ENCODE measurements at regions not wholly inside any gene's neighbourhood (a gene's known extent, or its start where the extent isn't known, plus 50 kb on each side); places are given as distances from the start of the nearest gene placed in this dataset.

DNA sequence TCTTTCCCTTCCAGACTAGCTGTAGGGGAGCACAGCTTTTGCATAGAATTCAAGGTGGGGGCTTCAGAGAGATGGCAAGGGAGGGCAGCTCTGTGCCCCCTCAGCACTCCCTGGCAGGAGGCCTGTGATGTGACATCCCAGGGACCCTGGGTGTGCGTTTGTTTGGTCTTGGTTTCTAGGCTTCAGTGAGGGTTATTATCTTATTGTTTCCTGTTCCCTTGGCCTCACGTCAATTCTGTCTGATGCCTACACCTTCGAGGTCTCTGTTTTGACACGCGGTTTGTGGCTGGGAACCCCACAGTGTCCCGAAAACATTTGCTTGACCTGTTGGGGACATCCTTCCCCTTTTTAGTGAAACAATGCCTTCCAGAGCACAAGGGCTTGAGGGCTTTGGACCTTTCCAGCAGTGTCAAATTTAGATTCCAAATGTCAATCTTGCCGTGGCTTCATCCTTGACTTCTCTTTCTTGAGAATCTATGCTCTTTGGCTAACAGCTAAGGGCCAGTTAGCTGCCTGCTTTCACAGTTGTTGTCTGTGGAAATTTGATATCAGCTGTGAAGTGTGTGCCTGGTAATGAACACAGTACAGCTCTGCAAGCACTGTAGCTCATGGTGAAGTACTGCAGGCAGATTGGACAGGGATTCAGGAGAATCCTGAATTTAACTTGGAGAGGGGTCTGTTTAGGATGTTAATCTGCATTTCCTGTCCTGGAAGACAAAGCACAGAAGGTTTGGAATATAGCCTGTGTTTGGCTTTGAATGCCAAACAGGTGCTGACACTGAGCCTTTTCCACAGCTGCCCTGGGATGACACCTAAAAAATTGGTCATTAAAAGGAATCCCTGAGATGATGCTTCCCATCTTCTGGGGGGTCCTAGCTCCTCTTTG is 108.2 kb upstream of the CXCR4 start:
- DNase-seq (no peak), FAIRE-seq (no peak)
- H3K36me3 ChIP-seq (ENCODE audit: control insufficient read depth in 2 of 3, insufficient read depth in 3 of 3, low read length in 3 of 3) = no peaks in the 10 kb centered on the region
- intact Hi-C loops (cut with DNase I) = no loop called here
- H3K4me3 ChIP-seq (ENCODE audit: low read length in 3 of 3) = no peak overlapping the region
- no peak overlapping the region for H3K9ac ChIP-seq (ENCODE audit: low read length in 3 of 3)
- TF ChIP-seq, protein P1, sequence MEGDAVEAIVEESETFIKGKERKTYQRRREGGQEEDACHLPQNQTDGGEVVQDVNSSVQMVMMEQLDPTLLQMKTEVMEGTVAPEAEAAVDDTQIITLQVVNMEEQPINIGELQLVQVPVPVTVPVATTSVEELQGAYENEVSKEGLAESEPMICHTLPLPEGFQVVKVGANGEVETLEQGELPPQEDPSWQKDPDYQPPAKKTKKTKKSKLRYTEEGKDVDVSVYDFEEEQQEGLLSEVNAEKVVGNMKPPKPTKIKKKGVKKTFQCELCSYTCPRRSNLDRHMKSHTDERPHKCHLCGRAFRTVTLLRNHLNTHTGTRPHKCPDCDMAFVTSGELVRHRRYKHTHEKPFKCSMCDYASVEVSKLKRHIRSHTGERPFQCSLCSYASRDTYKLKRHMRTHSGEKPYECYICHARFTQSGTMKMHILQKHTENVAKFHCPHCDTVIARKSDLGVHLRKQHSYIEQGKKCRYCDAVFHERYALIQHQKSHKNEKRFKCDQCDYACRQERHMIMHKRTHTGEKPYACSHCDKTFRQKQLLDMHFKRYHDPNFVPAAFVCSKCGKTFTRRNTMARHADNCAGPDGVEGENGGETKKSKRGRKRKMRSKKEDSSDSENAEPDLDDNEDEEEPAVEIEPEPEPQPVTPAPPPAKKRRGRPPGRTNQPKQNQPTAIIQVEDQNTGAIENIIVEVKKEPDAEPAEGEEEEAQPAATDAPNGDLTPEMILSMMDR (IDR thresholded peaks at IDR 0.05; ENCODE audit: borderline replicate concordance, extremely low read depth, insufficient read depth) = no peak
- H3K27ac ChIP-seq (ENCODE audit: low read depth in 2 of 2, low read length in 2 of 2) = no peak overlapping the region
- H3K27me3 ChIP-seq (ENCODE audit: control insufficient read depth, insufficient read depth, low read length) = no peaks in the 10 kb centered on the region
- H3K9me3 ChIP-seq (ENCODE audit: control insufficient read depth in 2 of 3, insufficient read depth in 1 of 3, low read length in 3 of 3) = no peaks in the 10 kb centered on the region
- H3K4me1 ChIP-seq (ENCODE audit: control insufficient read depth in 2 of 3, insufficient read depth in 2 of 3, low read depth in 1 of 3, low read length in 3 of 3) = no peaks in the 10 kb centered on the region

DNA sequence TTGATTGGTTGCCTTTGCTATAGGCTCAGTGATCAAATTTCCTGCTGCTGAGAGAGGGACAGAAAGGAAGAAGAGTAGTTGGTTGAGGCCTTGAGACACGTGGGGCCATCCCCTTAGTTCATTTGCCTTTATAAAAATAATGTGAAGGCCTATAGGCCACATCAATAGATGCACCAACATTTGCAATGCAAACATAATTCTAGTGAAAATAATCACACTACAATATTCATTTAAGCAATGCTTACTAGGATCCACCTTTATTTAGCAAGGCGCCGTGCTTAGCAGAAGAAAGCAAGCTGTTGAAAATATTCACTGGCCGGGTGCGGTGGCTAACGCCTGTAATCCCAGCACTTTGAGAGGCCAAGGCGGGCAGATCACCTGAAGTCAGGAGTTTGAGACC is 105.3 kb upstream of the CXCR4 start:
- TF ChIP-seq, protein P1 (IDR thresholded peaks at IDR 0.05; ENCODE audit: borderline replicate concordance, extremely low read depth, insufficient read depth) = no peak
- DNase-seq = no peak
- Histone ChIP-seq H3K9me3 (ENCODE audit: control insufficient read depth in 2 of 3, insufficient read depth in 1 of 3, low read length in 3 of 3) (no peaks in the 10 kb centered on the region), H3K4me3 (ENCODE audit: low read length in 3 of 3) (no peak overlapping the region), H3K36me3 (ENCODE audit: control insufficient read depth in 2 of 3, insufficient read depth in 3 of 3, low read length in 3 of 3) (no peaks in the 10 kb centered on the region), H3K4me1 (ENCODE audit: control insufficient read depth in 2 of 3, insufficient read depth in 2 of 3, low read depth in 1 of 3, low read length in 3 of 3) (no peaks in the 10 kb centered on the region), H3K9ac (ENCODE audit: low read length in 3 of 3) (no peak overlapping the region), H3K27ac (ENCODE audit: low read depth in 2 of 2, low read length in 2 of 2) (no peak overlapping the region), H3K27me3 (ENCODE audit: control insufficient read depth, insufficient read depth, low read length) (no peaks in the 10 kb centered on the region)
- no peak for FAIRE-seq
- intact Hi-C loops (cut with DNase I) = no loop called here

DNA sequence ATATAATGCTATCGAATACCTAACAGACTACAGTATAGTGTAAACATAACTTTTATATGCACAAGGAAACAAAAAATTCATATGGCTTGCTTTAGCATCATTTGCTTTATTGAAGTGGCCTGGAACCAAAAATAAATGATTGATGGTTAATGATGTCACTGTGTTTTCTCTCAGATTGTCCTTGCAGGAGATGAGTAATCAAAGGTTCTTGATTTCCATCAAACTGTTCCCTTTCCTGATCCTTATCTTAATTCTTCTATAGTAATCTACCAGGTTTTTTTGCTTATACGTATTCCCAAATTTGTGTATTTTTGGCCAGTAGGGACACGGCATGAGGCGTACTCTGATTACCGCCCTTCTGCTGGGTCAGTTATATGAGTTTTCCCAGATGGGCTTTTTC is 104.9 kb upstream of the CXCR4 start:
- H3K27me3 ChIP-seq (ENCODE audit: control insufficient read depth, insufficient read depth, low read length) = no peaks in the 10 kb centered on the region
- FAIRE-seq (no peak), DNase-seq (no peak)
- H3K9me3 ChIP-seq (ENCODE audit: control insufficient read depth in 2 of 3, insufficient read depth in 1 of 3, low read length in 3 of 3) = no peaks in the 10 kb centered on the region
- TF ChIP-seq, protein P1 (IDR thresholded peaks at IDR 0.05; ENCODE audit: borderline replicate concordance, extremely low read depth, insufficient read depth) = no peak
- intact Hi-C loops (cut with DNase I) = no loop called here
- H3K9ac ChIP-seq (ENCODE audit: low read length in 3 of 3) = no peak overlapping the region
- no peaks in the 10 kb centered on the region for H3K36me3 ChIP-seq (ENCODE audit: control insufficient read depth in 2 of 3, insufficient read depth in 3 of 3, low read length in 3 of 3)
- H3K4me1 ChIP-seq (ENCODE audit: control insufficient read depth in 2 of 3, insufficient read depth in 2 of 3, low read depth in 1 of 3, low read length in 3 of 3) = no peaks in the 10 kb centered on the region
- no peak overlapping the region for H3K27ac ChIP-seq (ENCODE audit: low read depth in 2 of 2, low read length in 2 of 2)
- no peak overlapping the region for H3K4me3 ChIP-seq (ENCODE audit: low read length in 3 of 3)

Data from kidney (tissue), 13 donors.